DMS153 treated with DMSO at 0.1 percent for 48 hours (cell line): ENCODE measurements at regions not wholly inside any gene's neighbourhood (a gene's known extent, or its start where the extent isn't known, plus 50 kb on each side); places are given as distances from the start of the nearest gene placed in this dataset.

Source experiments
- DNase-seq: peaks from one replicate; lab custom pipeline; 2025; ENCODE audit not compliant: unreplicated experiment; lab: John Stamatoyannopoulos, UW

GRCh38 chr11:122353561-122353960 is 237.5 kb upstream of the BLID start:
- no peak for DNase-seq

GRCh38 chr11:122348659-122349409 is 232.8 kb upstream of the BLID start:
- no peak for DNase-seq

- DNase-seq, result no peak
These were observed 230.0 kb upstream of the BLID start for GRCh38 chr11:122346006-122346405.

- no peak for DNase-seq
These were observed 229.6 kb upstream of the BLID start for GRCh38 chr11:122345586-122345985.

- DNase-seq, result no peak
These were observed 228.2 kb upstream of the BLID start for GRCh38 chr11:122344215-122344614.

- no peak for DNase-seq
These were observed 227.2 kb upstream of the BLID start for GRCh38 chr11:122343210-122343609.

GRCh38 chr11:122342089-122342744 is 226.2 kb upstream of the BLID start:
- no peak for DNase-seq

GRCh38 chr11:122341477-122341876 is 225.5 kb upstream of the BLID start:
- no peak for DNase-seq

- DNase-seq, result no peak
These were observed 224.7 kb upstream of the BLID start for GRCh38 chr11:122340607-122341290.

- DNase-seq, result no peak
These were observed 223.5 kb upstream of the BLID start for GRCh38 chr11:122339436-122340060.

- DNase-seq, result no peak
These were observed 221.7 kb upstream of the BLID start for GRCh38 chr11:122337704-122338103.

- DNase-seq, result no peak
These were observed 221.2 kb upstream of the BLID start for GRCh38 chr11:122337241-122337640.

GRCh38 chr11:122336706-122337105 is 220.7 kb upstream of the BLID start:
- DNase-seq, result no peak

- no peak for DNase-seq
These were observed 218.7 kb upstream of the BLID start for GRCh38 chr11:122334546-122335339.

- no peak for DNase-seq
These were observed 217.5 kb upstream of the BLID start for GRCh38 chr11:122333467-122333866.

- DNase-seq, result no peak
These were observed 215.1 kb upstream of the BLID start for GRCh38 chr11:122331079-122331478.

- DNase-seq, result no peak
These were observed 214.4 kb upstream of the BLID start for GRCh38 chr11:122330279-122330965.

GRCh38 chr11:122327528-122327927 is 211.5 kb upstream of the BLID start:
- no peak for DNase-seq

- DNase-seq, result no peak
These were observed 207.9 kb upstream of the BLID start for GRCh38 chr11:122323754-122324421.

GRCh38 chr11:122322329-122322728 is 206.3 kb upstream of the BLID start:
- DNase-seq, result no peak
